GM18517 (cell line): ENCODE measurements at regions not wholly inside any gene's neighbourhood (a gene's known extent, or its start where the extent isn't known, plus 50 kb on each side); places are given as distances from the start of the nearest gene placed in this dataset.

ENCODE experiments used
- ATAC-seq: cut with Tn5 transposase; IDR thresholded peaks from one replicate; pipeline ENCODE4 v1.9.1; 2021; ENCODE audit warnings: mild to moderate bottlenecking, moderate library complexity; ENCODE audit not compliant: unreplicated experiment

GRCh38 chr2:146949400-146949799 lies 895.4 kb upstream of the ACVR2A start:
- ATAC-seq = no peak

GRCh38 chr2:146944601-146945000 lies 900.2 kb upstream of the ACVR2A start:
- no peak for ATAC-seq

GRCh38 chr2:146939991-146940685 lies 904.7 kb upstream of the ACVR2A start:
- ATAC-seq = no peak

- ATAC-seq = no peak
These were observed 909.9 kb upstream of the ACVR2A start for GRCh38 chr2:146934921-146935320.

GRCh38 chr2:146931109-146931508 lies 913.7 kb upstream of the ACVR2A start:
- ATAC-seq = no peak

GRCh38 chr2:146927080-146927711 lies 917.6 kb upstream of the ACVR2A start:
- no peak for ATAC-seq

GRCh38 chr2:146918280-146918679 lies 926.5 kb upstream of the ACVR2A start:
- no peak for ATAC-seq

GRCh38 chr2:146917431-146918042 lies 927.3 kb upstream of the ACVR2A start:
- no peak for ATAC-seq

- ATAC-seq = no peak
These were observed 927.9 kb upstream of the ACVR2A start for GRCh38 chr2:146916914-146917313.

GRCh38 chr2:146913476-146913875 lies 931.4 kb upstream of the ACVR2A start:
- ATAC-seq = no peak

GRCh38 chr2:146912536-146912935 lies 932.3 kb upstream of the ACVR2A start:
- no peak for ATAC-seq

- ATAC-seq = no peak
These were observed 936.1 kb upstream of the ACVR2A start for GRCh38 chr2:146908776-146909175.

GRCh38 chr2:146898083-146898482 lies 946.7 kb upstream of the ACVR2A start:
- no peak for ATAC-seq

GRCh38 chr2:146894514-146894913 lies 950.3 kb upstream of the ACVR2A start:
- no peak for ATAC-seq

GRCh38 chr2:146893500-146894041 lies 951.3 kb upstream of the ACVR2A start:
- no peak for ATAC-seq

- ATAC-seq = no peak
These were observed 954.3 kb upstream of the ACVR2A start for GRCh38 chr2:146890491-146890890.

GRCh38 chr2:146879882-146880281 lies 964.9 kb upstream of the ACVR2A start:
- ATAC-seq = no peak

GRCh38 chr2:146874260-146874658 lies 970.6 kb upstream of the ACVR2A start:
- no peak for ATAC-seq

- no peak for ATAC-seq
These were observed 971.1 kb upstream of the ACVR2A start for GRCh38 chr2:146873646-146874259.

- ATAC-seq = no peak
These were observed 971.8 kb upstream of the ACVR2A start for GRCh38 chr2:146873056-146873455.

- no peak for ATAC-seq
These were observed 974.1 kb upstream of the ACVR2A start for GRCh38 chr2:146870691-146871090.

- ATAC-seq = no peak
These were observed 975.5 kb upstream of the ACVR2A start for GRCh38 chr2:146869328-146869727.
